ENCODE measurements at regions not wholly inside any gene's neighbourhood (a gene's known extent, or its start where the extent isn't known, plus 50 kb on each side); places are given as distances from the start of the nearest gene placed in this dataset.

GRCh38 chr15:70322051-70322668, 224.4 kb upstream of the TLE3 start:
- no peak for TF ChIP-seq EZH2 (IDR thresholded peaks at IDR 0.05)
- TF ChIP-seq POLR2AphosphoS5 (IDR thresholded peaks at IDR 0.05; ENCODE audit: borderline replicate concordance, low read depth, low read length): no peak
- TF ChIP-seq FOXP2 (optimal IDR thresholded peaks at IDR 0.05; ENCODE audit: control extremely low read depth, extremely low read length, insufficient read depth): no peak

Measured in SK-N-MC (cell line).